K562 (cell line): ENCODE measurements at regions not wholly inside any gene's neighbourhood (a gene's known extent, or its start where the extent isn't known, plus 50 kb on each side); places are given as distances from the start of the nearest gene placed in this dataset.

Experiments used
- ATAC-seq: fragments of 200-7000 bp; cut with Tn5 transposase; 3 replicates; pipeline ENCODE4 v1.9.1; 2020; ENCODE audit warnings: moderate library complexity
- BruUV-seq: library from RNA; stranded (reverse); fragments of 400-500 nt; replicated peaks from 2 replicates; lab custom pipeline; 2021; lab: Mats Ljungman, UMichigan
- CTCF ChIA-PET: fragments of 300-600 bp; formaldehyde crosslinking; extraction: SDS; loops from one replicate; lab custom pipeline; 2021; ENCODE audit warnings: low intra/inter-chr PET ratio; lab: Yijun Ruan, JAX
- POLR2A ChIA-PET: fragments of 300-600, 350-650 bp; sonication (Branson Sonifier 250); formaldehyde crosslinking; extraction: SDS; loops from one replicate; lab custom pipeline; 2021; ENCODE audit warnings: antibody characterized with exemption, inconsistent platforms; lab: Yijun Ruan, JAX
- DNase-seq, 4 experiments: peaks; one replicate each; pipeline versions ENCODE4 v3.0.0 to v3.0.0-alpha.2; 2011 to 2018; ENCODE audit warnings: low spot score in 3 of 4, mixed read lengths in 3 of 4; ENCODE audit errors: extremely low read depth in 1 of 4
- FAIRE-seq: peaks from 2 replicates; lab custom pipeline; 2011; peaks lifted over from hg19 to GRCh38; lab: Jason Lieb, UNC
- H2AFZ ChIP-seq: 2 replicates; pipeline ENCODE4 v1.6.0; 2011; ENCODE audit warnings: low read depth, low read length, control low read depth, inconsistent platforms
- H3K27ac ChIP-seq: fragments of 200-600 bp; 3 replicates; pipeline ENCODE4 v1.8.0; 2011; ENCODE audit warnings: low read depth, mild to moderate bottlenecking, control low read depth, inconsistent platforms, low read length, moderate library complexity, mixed read lengths; ENCODE audit errors: extremely low read depth
- H3K27me3 ChIP-seq, 2 experiments: fragments of 300-600 bp in 1 of 2; 2 replicates in 1 of 2; 3 replicates in 1 of 2; pipeline versions ENCODE4 v1.6.0 to v1.8.0; 2011; ENCODE audit warnings: inconsistent platforms in 2 of 2, low read length in 2 of 2, mild to moderate bottlenecking in 1 of 2, mixed read lengths in 1 of 2, moderate library complexity in 1 of 2; ENCODE audit not compliant: control insufficient read depth in 2 of 2, insufficient read depth in 2 of 2
- H3K36me3 ChIP-seq: fragments of 300-600 bp; 3 replicates; pipeline ENCODE4 v1.8.0; 2011; ENCODE audit warnings: mild to moderate bottlenecking, low read length, inconsistent platforms; ENCODE audit not compliant: control insufficient read depth, insufficient read depth
- H3K4me1 ChIP-seq, 2 experiments: fragments of 200-600 bp in 1 of 2; replicated peaks in 1 of 2; 2 replicates in 1 of 2; 3 replicates in 1 of 2; pipeline versions ENCODE4 v1.5.1 to v1.8.0; 2011; ENCODE audit warnings: inconsistent platforms in 2 of 2, low read length in 2 of 2, mild to moderate bottlenecking in 1 of 2, mixed read lengths in 1 of 2, moderate library complexity in 1 of 2; ENCODE audit not compliant: control insufficient read depth in 2 of 2, insufficient read depth in 2 of 2
- H3K4me2 ChIP-seq: 2 replicates; pipeline ENCODE4 v1.6.1; 2011; ENCODE audit warnings: low read length, control low read depth, inconsistent platforms, mixed read lengths; ENCODE audit not compliant: insufficient read depth
- H3K4me3 ChIP-seq: fragments of 200-600 bp; sonication (generic), shearing (Covaris generic); 2 replicates; pipeline ENCODE4 v1.5.1; 2016; ENCODE audit warnings: control low read depth, inconsistent platforms
- H3K79me2 ChIP-seq: fragments of 200-600 bp; 3 replicates; pipeline ENCODE4 v1.8.0; 2011; ENCODE audit warnings: low read length, inconsistent platforms; ENCODE audit not compliant: control insufficient read depth, insufficient read depth
- H3K9ac ChIP-seq, 2 experiments: 2 replicates each; pipeline versions ENCODE4 v1.6.0 to v1.6.1; 2011; ENCODE audit warnings: low read depth in 2 of 2, low read length in 2 of 2, control low read depth in 1 of 2, inconsistent platforms in 1 of 2, mild to moderate bottlenecking in 1 of 2, mixed read lengths in 1 of 2; ENCODE audit not compliant: insufficient read depth in 1 of 2
- H3K9me1 ChIP-seq: one replicate; pipeline ENCODE4 v1.6.0; 2011; ENCODE audit warnings: inconsistent platforms, mild to moderate bottlenecking, low read length, moderate library complexity; ENCODE audit not compliant: control insufficient read depth, insufficient read depth
- H3K9me3 ChIP-seq: replicated peaks from 2 replicates; pipeline ENCODE4 v1.5.1; 2011; ENCODE audit warnings: low read depth, low read length, inconsistent platforms; ENCODE audit not compliant: control insufficient read depth, insufficient read depth
- H4K20me1 ChIP-seq: replicated peaks from 2 replicates; pipeline ENCODE4 v1.6.1; 2011; ENCODE audit warnings: low read length, inconsistent platforms, mixed read lengths; ENCODE audit not compliant: control insufficient read depth, insufficient read depth
- ARID2 ChIP-seq: fragments of 450-650 bp; IDR thresholded peaks from 2 replicates; pipeline ENCODE4 v1.6.1; 2017; ENCODE audit warnings: antibody characterized with exemption, mild to moderate bottlenecking
- FOXA3 ChIP-seq, 2 experiments: fragments of 450-650 bp in 1 of 2; sonication (generic) in 1 of 2; formaldehyde crosslinking; IDR thresholded peaks in 1 of 2; conservative IDR thresholded peaks in 1 of 2; 2 replicates each; pipeline versions ENCODE4 v1.4.0 to v1.8.0; 2020 to 2022; ENCODE audit warnings: mild to moderate bottlenecking in 2 of 2, missing genetic modification reagents in 1 of 2
- FOXM1 ChIP-seq, 2 experiments: fragments of 450-650 bp in 1 of 2; sonication (generic) in 1 of 2; formaldehyde crosslinking in 1 of 2; IDR thresholded peaks; 2 replicates each; pipeline versions ENCODE4 v1.6.1 to v1.9.0; 2017 to 2022; ENCODE audit warnings: low read depth in 2 of 2, mild to moderate bottlenecking in 2 of 2, missing genetic modification reagents in 1 of 2, moderate library complexity in 1 of 2
- GATAD2A ChIP-seq: fragments of 450-650 bp; IDR thresholded peaks from 2 replicates; pipeline ENCODE4 v1.6.1; 2017
- KAT7 ChIP-seq: sonication (generic); formaldehyde crosslinking; IDR thresholded peaks from 2 replicates; pipeline ENCODE4 v1.8.0; 2022; ENCODE audit warnings: missing genetic modification reagents, mild to moderate bottlenecking, borderline replicate concordance
- MCM2 ChIP-seq: fragments of 450-650 bp; IDR thresholded peaks from 2 replicates; pipeline ENCODE4 v1.6.1; 2017; ENCODE audit warnings: low read depth, mild to moderate bottlenecking
- NONO ChIP-seq, 2 experiments: fragments of 200-400 bp in 1 of 2; fragments of 450-650 bp in 1 of 2; formaldehyde crosslinking in 1 of 2; IDR thresholded peaks; 2 replicates each; pipeline ENCODE4 v1.6.1; 2017; ENCODE audit warnings: low read depth in 2 of 2, mild to moderate bottlenecking in 2 of 2, moderate library complexity in 2 of 2, low read length in 1 of 2
- OTX1 ChIP-seq: fragments of 450-650 bp; formaldehyde crosslinking; IDR thresholded peaks from 2 replicates; pipeline ENCODE4 v1.4.0; 2022; ENCODE audit warnings: mild to moderate bottlenecking
- ZC3H4 ChIP-seq: sonication (generic); formaldehyde crosslinking; IDR thresholded peaks from 2 replicates; pipeline ENCODE4 v1.9.0; 2021; ENCODE audit warnings: missing genetic modification reagents, borderline replicate concordance
- ZNF174 ChIP-seq: fragments of 250-450 bp; sonication (Bioruptor Pico); IDR thresholded peaks from 2 replicates; pipeline ENCODE4 v1.4.0; 2020; ENCODE audit warnings: mild to moderate bottlenecking
- WGBS: fragments of 100-300 bp; shearing (Covaris generic); methylation state at CpG from one replicate; pipeline ENCODE4 v1.1.6; 2016; ENCODE audit warnings: low coverage, mixed read lengths; ENCODE audit not compliant: insufficient coverage; ENCODE audit errors: missing lambda C conversion rate; 5-methylcytosine and 5-hydroxymethylcytosine counted together
- in situ Hi-C: fragments of 300-500 bp; cut with MboI; formaldehyde crosslinking; loops from 4 replicates; pipeline ENCODE4 v1.15.0; 2018; ENCODE audit warnings: inconsistent platforms, mixed read lengths
- intact Hi-C: fragments of 100-400 bp; cut with micrococcal nuclease; formaldehyde crosslinking; loops from 2 replicates; pipeline ENCODE4 v1.14.2; 2022
- TF ChIP-seq, protein P1 (sequence below): IDR thresholded peaks from 2 replicates; pipeline ENCODE4 v1.6.1; 2016; ENCODE audit warnings: missing genetic modification characterization, missing compliant biosample characterization

DNA sequence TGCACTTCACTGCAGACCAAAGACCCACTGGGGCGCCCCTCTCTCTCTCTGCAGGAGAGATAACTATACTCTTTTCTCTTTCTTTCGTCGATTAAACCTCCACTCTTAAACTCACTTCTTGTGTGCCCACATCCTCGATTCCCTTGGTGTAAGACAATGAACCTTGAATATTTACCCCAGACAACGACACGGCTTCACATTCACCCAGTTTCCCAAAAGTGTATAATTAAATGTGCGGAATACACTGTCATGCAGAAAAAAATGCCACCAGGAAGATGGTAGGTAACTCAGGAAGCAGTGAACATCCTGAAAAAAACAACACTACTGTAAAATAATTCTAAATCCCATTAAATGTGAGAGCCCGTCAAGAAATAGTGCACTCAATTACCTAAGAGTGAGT is 882.2 kb downstream of the TYW1 start (continued):
- no peak for TF ChIP-seq NONO (IDR thresholded peaks at IDR 0.05; ENCODE audit: low read depth in 2 of 2, low read length in 1 of 2)
- no peak for TF ChIP-seq GATAD2A
- TF ChIP-seq OTX1: no peak

DNA sequence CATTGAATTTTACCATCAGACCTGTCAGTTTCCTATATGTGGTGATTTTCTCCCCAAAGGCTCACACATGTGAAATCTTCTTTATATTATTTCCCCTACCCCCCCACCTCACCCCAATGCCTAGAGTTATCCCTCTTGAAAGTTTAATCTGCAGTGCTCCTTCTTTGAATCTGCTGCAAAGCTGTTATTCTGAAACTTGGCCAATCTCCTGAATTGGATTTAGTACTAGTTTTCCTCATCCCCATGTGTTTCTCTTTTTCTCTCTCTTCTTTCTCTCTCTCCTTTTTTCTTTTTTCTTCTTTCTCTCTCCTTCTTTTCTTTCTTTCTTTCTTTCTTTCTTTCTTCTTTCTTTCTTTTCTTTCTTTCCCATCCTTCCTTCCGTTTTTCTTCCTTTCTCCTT is 886.2 kb downstream of the TYW1 start:
- intact Hi-C loops: no loop called here
- no peaks in the 10 kb centered on the region for H3K36me3 ChIP-seq
- H3K27ac ChIP-seq: no peak overlapping the region
- DNase-seq: no peak
- H3K9me3 ChIP-seq: no peaks in the 10 kb centered on the region
- no peak for TF ChIP-seq ZC3H4
- no peak for TF ChIP-seq ARID2
- TF ChIP-seq MCM2: no peak
- no peak for TF ChIP-seq ZNF174 (CRISPR knock-in tag)
- TF ChIP-seq FOXM1 (IDR thresholded peaks at IDR 0.05; ENCODE audit: low read depth): no peak
- TF ChIP-seq FOXM1 (CRISPR knock-in tag; IDR thresholded peaks at IDR 0.05; ENCODE audit: low read depth): no peak
- TF ChIP-seq, protein P1, sequence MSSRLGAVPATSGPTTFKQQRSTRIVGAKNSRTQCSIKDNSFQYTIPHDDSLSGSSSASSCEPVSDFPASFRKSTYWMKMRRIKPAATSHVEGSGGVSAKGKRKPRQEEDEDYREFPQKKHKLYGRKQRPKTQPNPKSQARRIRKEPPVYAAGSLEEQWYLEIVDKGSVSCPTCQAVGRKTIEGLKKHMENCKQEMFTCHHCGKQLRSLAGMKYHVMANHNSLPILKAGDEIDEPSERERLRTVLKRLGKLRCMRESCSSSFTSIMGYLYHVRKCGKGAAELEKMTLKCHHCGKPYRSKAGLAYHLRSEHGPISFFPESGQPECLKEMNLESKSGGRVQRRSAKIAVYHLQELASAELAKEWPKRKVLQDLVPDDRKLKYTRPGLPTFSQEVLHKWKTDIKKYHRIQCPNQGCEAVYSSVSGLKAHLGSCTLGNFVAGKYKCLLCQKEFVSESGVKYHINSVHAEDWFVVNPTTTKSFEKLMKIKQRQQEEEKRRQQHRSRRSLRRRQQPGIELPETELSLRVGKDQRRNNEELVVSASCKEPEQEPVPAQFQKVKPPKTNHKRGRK (tag): peak; percentile 59
- no peak for TF ChIP-seq KAT7 (CRISPR knock-in tag)
- no peak for TF ChIP-seq FOXA3 (CRISPR knock-in tag; conservative IDR thresholded peaks at IDR 0.05 in 1 of 2, IDR thresholded peaks at IDR 0.05 in 1 of 2)
- TF ChIP-seq, all 486 proteins: peak for 1
- Histone ChIP-seq H3K27me3 (peaks cover 0 to 4% of the 10 kb centered on the region in 2 experiments; a peak in 1 of 5 replicates), H3K79me2 (no peaks in the 10 kb centered on the region), H3K9me1 (no peaks in the 10 kb centered on the region), H4K20me1 (0 out of 2 replicates have a peak, but pooled peaks cover 3% of the 10 kb centered on the region), H2AFZ (no peak overlapping the region), H3K9ac (no peak overlapping the region), H3K4me1 (no peaks in the 10 kb centered on the region), H3K4me2 (no peak overlapping the region), H3K4me3 (no peak overlapping the region)
- BruUV-seq: no TSS peak
- ChIA-PET CTCF (no interaction called here), POLR2A (interaction anchor here (0.6 kb wide), 1 partner anchor 265 kb away, joined by 3 read pairs; no protein-coding TSS in a partner anchor)
- in situ Hi-C loops: no loop called here
- no CpG with 5 or more reads among the region's 1 CpG for WGBS
- no peak for FAIRE-seq
- ATAC-seq: no peak
